NCI-H2227 (cell line): ENCODE measurements at regions not wholly inside any gene's neighbourhood (a gene's known extent, or its start where the extent isn't known, plus 50 kb on each side); places are given as distances from the start of the nearest gene placed in this dataset.
"Not testable (repeated sequence)": the region's sequence is repeated elsewhere in the genome, so short reads cannot be mapped to it uniquely, and the experiment has no call there.

Experiments
- DNase-seq: peaks from one replicate; lab custom pipeline; 2025; ENCODE audit not compliant: unreplicated experiment; lab: John Stamatoyannopoulos, UW

DNA sequence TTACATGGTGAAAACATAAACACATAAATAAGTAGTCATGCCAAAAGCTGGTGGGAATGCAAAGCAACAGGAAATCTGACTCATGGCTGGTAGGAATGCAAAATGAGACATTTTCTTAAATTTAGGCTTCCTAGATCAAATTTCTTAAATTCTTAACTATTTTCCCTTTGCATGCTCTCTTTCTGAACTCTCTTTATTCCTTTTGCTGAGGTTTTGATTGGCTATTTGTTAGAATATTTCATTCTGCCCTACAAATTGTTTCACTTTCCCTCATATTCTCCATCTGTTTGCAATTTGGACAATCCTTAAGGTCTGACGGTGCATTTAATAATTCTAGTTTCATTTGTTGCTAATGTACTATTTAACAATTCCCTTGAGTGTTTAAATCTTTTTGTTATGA lies 437.5 kb upstream of the RGS17 start:
- no peak for DNase-seq

DNA sequence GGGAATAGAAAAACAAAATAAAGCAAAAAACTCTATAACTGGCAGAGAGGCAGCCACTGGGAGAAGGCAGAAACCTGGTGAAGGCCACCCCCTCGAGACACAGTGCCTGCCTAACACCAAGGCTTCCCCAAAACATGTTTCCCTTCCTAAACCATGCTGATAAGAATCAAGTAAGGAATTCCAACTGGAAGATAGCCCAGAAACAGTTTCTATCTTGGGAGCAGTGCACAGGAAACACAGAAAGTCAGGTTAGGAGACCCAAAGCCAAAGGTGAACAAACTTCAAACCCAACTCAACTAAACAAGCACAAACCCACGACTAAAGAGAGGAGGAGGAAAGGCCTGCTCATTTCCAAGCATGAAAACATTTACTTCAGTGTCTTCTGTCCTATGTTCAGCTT lies 433.7 kb upstream of the RGS17 start:
- DNase-seq: no peak

DNA sequence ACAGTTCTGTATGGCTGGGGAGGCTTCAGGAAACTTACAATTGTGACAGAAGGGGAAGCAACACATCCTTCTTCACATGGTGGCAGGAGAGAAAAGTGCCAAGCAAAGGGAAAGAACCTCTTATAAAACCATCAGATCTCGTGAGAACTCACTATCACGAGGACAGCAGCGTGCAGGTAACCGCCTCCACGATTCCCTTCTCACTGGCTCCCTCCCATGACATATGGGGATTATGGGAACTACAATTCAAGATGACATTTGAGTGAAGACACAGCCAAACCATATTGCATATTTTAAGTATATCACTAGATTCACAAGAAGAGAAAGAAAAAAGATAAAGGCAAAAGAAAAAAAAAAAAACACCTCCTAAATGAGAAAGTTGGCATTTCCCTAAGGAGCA lies 431.9 kb upstream of the RGS17 start:
- DNase-seq: no peak

DNA sequence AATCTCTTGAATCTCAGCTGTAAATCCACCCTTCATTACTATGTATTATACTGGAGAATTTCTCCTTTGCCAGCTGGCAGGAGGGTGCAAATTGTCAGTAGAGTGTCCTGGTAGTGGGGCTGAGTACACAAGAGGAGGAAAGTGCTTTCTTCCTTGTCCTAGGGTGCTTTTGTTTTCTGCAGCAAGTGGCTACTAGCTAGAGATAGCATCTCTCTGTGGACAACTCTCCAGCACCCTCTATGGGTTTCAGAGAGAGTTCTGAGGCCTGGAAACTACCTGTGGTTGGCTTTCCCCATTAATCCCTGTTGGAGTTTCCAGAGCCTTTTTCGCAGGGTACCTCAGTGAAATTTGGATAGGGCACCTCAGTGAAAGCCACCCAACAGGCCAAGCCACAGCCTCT lies 422.5 kb upstream of the RGS17 start:
- no peak for DNase-seq

DNA sequence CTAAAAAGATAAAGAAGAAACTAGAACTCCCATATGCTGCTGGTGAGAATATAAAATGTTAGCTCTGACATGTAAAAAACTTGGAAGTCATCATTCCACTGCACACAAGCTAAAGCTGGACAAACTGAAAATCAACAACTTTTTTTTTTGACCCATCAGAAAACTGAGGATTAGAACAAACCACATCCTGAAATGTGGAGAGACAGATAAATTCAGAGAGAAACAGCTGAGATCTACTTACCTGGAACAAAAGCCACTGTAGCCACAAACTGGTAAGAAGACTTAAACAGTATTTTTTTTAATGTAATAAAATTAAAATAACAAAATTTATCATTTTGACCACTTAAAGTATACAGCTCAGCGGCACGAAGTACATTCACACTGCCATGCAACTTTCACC lies 408.5 kb upstream of the RGS17 start:
- no peak for DNase-seq

DNA sequence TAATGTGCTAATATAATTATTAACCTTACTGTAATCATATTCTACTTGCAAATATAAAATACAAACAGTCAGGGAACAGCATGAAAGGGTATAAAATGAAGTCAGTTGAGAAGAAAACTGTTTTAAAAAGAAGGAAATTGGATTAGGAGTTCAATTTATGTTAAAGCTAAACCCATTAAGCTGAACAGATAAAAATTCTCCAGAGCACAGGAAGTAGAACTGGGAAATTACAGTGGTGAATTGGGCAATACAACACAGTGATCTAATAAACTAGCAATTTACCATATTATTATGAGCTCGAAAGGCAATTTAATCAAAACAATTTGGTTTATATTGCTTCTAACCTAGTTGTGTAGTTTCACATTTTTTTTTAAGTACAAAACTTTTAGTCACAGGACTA lies 407.4 kb upstream of the RGS17 start:
- no peak for DNase-seq

DNA sequence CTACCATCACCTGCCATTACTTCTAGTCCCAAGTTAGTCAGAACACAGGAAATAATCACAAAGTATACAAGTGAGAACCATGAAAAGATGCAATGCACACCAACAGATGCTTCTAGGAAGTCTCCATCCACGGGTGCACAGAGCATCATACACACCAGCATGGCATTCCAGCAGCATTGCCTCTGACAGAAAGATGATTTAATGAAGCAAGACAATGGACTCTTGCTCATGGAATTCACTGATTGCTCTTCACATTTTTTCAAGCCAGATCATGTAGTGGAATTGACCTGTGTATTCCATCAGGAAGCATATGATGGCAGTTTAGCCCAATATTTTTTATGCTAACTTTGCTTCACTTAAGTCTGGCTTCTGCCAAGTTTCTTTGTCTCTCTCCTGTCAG lies 406.3 kb upstream of the RGS17 start:
- no peak for DNase-seq

DNA sequence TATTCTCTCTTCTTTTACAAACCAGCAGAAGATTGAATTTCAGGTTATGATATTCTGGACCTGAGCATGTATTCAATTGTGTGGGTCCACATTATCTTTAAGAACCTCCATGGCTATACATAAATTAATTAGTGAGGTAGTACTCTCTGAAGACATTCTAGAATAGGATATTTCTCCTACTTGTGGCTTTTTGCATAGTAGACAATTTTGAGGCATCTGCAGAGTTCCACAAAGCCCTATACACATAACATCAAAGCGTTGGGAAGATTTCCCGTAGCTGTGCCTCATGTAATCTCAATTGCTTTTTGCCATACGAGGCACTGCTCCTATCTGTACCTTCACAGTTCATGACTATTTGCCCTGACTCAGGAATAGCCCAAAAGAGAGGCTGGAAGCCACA lies 395.4 kb upstream of the RGS17 start:
- no peak for DNase-seq

DNA sequence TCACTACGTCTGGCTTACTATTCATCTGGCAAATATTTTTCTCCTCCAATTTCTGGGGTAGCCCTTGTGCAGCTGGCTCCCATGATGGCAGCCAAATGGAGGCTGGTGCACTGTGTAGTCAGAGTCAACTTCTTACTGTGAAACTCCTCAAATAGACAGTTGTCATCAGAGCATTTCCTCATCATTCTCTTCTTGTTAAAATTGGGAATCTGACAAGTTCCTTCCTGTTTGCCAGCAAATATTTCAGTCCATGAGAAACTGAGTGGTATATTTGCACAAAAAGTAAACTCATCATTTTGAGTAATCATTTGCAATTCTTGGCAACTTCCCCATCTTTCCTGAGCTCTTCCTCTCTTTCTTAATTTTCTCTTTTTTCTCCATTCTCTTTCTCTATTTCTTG lies 394.9 kb upstream of the RGS17 start:
- DNase-seq: no peak

DNA sequence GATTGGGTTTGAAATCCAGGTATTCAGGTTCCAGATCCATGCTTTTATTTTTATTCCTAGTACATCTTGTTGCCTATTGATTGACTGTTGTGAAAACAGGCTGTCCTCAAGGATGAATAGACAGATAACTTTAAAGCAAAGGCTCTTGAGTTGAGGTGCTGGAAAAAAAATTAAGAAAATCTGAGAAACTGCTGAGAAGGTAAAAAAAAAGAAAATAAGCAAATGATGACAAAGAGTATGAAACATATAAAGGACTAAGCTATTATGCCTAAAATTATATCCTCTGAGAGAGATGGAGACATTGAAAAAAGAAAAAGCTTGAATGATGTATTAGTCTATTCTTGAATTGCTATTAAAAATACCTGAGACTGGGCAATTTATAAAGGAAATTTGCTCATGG lies 392.3 kb upstream of the RGS17 start:
- DNase-seq: no peak

DNA sequence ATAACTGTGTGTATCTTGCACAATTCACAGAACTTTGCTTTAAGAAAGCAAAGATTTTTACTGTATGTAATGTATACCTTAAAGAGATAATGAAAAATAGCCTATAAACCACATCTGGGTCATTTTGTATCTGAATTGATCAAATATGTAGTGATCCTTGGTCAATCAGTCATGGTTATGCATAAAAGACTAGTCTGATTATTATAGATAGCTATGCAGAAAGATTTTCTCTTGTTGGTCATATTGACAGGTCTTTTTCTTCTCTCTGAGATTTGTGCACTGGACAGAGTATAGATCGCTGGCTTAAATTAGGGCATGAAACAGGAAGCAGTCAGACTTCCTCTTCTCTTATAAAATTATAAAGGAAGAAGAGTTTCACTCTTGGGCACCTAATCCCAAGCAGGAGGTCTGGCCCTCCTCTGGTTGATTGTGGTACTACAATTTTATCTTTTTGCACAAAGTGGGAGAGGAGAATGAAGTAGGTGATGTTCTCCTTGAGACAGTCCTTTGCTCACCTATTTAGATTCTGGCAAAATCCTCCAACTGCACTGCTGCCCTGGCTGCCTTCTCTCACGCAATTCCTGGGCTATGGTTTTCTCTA lies 380.9 kb upstream of the RGS17 start:
- peak; percentile 4 for DNase-seq

DNA sequence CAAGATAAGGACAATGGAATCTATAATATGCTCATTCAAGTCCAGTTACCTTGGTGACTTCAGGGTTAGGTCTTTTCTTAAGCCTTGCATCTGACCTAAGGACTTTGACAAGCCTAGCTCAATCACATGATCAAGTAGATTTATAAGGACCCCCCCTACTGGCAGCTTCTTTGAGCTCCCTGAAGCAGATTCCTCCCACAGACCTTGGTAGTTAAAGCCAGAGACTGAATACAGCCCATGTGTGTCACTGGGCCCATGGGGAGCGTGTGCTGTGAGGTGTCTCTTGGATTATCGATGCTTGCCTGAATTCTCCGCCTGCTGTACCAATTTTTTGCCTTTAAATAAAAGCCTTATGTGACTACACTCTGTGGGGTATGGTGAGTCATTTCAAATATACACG lies 372.7 kb upstream of the RGS17 start:
- DNase-seq: no peak

DNA sequence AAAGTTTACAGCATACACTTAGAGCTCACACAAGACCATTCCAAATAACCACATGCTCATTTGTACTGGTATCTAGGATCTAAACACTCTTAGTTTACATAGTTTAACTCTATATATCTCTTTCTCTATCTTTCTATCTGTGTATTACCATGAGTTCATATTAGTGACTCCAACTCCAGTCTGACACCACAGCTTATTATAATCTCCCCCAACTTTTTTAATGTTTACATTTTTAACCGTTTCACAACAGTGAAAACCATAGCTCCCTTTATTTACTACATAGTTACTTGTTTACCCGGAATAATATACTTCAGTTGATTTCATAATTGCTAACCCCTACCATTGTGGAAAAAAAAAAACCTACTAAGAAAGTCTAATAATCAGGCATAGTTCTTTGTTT lies 362.4 kb upstream of the RGS17 start:
- DNase-seq: no peak

DNA sequence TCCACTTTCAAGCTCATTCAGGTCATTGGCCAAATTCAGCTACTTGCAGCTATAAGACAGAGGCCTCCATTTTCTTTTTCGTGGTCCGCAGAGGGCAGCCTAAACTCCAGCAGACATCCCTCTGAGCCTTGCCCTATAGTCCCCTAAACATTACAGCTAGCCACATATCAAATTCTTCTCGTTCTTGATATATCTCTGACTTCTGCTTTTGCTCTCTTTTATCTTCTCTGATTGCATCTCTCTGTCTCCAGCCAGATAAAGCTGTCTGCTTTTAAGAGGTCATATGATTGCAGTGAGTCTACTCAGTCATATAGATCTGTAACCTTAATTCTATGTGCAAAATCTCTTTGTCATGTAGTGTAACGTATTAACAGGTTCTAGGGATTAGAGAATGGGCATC lies 358.4 kb upstream of the RGS17 start:
- no peak for DNase-seq

DNA sequence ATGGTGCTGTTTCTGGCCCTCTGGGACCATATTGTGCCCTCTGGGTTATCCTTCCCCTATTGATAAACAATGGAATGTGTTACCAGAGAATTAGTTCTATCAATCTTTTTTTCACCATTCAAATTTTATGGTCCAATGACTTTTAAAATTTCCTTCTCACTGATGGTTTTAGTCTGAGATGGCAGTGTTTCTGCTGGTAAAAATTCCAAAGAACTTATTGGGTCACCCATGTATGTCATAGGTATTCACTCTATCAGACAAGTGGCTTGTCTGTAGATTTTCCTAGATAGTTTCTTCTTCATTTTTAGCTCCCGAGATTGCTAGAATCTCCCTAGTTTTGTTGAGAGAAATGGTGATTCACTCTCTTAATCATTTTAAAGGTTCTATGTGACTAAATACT lies 357.2 kb upstream of the RGS17 start:
- DNase-seq: no peak

DNA sequence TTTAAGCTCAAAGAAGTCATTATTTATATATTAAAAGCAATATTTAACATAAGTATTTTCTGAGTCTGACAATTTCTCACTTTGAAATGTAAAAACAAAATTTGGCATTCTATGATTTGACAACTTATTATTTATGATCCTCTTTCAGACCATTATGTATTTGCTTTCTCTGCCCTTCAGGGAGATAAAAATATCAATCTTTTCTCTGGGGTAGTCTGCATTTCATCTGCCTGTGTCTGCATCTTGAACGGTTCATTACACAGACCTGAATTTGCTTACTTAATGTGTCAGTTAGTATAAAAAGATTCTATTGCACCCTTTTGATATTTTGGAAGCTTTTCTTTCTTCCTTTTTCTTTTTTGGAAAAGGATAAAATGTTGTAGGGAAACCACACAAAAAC lies 354.0 kb upstream of the RGS17 start:
- no peak for DNase-seq

DNA sequence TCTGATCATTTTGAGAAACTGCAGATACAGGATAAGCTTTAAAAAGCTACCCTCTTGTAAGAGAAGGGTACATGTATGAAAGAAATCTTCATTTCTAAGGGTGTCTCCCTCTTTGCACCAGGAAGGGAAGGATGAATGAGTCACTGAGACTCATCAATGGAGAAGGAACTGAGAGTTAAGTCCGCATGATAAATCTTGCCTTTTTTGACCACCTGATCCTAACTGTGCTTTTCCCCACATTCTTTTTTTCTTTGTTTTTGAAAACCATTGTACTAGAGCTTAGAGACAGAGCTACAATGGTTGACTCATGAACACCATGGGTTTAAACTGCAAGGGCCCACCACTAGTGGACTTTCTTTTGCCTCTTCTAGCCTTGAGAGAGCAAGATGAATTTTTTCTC lies 353.0 kb upstream of the RGS17 start:
- DNase-seq: no peak

DNA sequence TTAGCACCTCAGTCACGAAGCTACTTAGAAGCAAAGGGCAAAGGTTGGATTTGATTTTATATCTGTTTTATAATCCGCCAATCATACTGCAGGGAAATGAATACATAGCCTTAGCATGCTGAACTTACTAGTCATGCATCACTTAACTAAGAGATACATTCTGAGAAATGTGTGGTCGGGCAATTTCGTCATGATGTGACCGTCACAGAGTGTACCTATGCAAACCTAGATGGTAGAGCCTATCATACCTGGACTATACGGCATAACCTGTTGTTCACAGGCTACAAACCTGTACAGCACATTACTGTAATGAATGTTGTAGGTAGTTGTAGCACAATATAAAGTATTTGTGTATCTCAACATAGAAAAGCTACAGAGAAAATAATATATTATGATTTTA lies 345.2 kb upstream of the RGS17 start:
- DNase-seq: no peak

DNA sequence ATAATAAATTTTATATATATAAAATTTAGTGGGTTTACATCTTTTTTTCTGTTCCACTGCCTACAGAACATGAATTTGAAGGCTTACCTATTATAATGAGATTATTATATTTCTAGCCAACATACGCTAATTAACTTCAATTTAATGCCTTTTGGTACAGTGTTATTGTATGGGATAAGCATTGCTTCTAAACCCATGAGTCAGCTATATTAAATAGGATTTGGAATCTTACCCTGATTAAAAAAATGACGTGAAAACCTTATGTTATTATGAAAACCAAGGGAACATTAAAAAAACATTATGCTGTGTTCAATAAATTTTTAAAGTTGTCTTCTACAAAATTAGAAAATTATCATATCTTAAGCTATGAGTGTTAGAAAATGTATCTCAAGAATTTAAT lies 334.0 kb upstream of the RGS17 start:
- DNase-seq: no peak

DNA sequence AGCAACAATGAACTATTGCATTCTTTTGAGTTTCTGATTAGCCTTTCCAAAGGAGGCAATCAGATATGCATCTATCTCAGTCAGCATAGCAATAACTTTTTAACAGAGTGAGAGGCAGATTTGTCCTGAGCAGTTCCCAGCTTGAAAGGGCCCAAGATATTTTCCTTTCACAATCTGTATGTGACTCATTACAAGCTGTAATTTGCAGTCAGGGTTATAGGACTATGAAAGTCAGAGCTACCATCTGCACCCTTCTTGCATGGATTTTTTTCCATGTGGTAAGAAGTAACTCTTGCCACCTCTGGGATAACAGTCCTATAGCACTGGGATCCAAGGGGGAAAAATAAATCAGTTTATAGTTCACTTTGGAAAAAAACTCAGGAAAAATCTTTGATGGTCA lies 318.2 kb upstream of the RGS17 start:
- no peak for DNase-seq

DNA sequence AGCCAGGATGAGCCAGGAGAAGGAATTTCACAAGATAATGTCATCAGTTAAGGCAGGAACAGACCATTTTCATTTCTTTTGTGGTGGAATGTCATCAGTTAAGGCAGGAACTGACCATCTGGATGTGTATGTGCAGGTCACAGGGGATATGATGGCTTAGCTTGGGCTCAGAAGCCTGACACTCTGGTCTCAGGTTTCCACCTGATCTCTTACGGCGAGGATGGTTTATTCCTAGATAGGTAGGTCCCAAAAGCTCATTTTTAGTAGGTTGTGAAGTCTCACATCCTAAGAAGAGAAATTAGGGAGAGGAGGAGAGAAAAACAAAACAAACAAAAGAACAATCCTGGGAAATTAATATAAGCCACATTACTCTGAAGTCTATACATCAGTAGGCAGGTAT lies 311.7 kb upstream of the RGS17 start:
- DNase-seq: not testable (repeated sequence)

DNA sequence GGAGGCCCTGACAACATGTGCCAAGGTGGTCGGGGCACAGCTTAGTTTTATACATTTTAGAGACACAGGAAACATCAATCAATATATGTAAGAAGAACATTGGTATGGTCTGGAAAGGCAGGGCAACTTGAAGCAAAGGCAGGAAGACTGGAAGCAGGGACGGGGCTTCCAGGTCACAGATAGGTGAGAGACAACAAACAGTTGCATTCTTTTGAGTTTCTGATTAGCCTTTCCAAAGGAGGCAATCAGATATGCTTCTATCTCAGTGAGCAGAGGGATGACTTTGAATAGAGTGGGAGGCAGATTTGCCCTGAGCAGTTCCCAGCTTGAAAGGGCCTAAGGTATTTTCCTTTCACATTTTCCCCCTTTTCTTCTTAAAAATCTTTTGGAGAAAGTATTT lies 311.0 kb upstream of the RGS17 start:
- DNase-seq: no peak

DNA sequence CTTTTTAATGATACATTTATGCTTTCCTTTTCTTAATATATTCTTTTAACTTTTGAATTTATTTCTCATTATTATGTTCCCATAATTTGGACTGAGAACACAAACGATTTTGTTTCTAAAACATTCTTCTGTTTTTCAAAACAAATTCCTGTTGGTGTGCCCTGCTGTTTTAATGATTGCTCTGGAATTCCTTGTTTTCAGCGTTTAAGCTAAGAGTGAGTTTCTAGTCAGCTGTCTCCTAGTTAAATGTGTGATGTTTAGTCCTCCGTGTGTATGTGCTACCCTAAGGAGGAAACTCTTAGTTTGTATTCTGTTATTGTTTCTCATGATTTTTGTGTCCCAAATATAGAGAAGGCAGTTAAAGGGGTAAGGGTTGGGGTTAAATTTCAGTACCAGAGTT lies 306.1 kb upstream of the RGS17 start:
- no peak for DNase-seq

DNA sequence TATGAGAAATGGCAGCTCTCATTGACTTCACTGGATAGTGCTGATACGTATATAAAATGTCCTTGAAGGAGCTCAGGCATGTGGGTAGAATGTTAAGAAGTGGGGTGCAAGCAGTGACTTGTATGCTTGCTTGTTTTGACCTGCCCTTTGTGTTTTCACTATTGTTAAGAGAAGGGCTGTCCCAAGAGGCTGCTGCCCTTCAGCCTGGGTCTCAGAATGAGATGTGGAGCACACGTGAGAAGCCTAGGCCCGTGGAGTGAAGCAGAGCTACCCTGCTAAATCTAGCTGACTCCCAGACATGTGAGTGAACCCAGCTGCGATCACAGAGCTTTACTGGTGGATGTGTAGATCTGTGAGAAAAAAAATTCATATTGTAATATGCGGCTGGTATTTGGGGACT lies 305.3 kb upstream of the RGS17 start:
- DNase-seq: no peak
